22Rv1 (cell line): ENCODE measurements at regions not wholly inside any gene's neighbourhood (a gene's known extent, or its start where the extent isn't known, plus 50 kb on each side); places are given as distances from the start of the nearest gene placed in this dataset.

Source experiments
- H3K27ac ChIP-seq: fragments of 450-650 bp; 2 replicates; pipeline ENCODE4 v1.5.1; 2017
- CTCF ChIP-seq: fragments of 450-650 bp; IDR thresholded peaks from 2 replicates; pipeline ENCODE4 v1.5.1; 2017; ENCODE audit warnings: mild to moderate bottlenecking
- ZFX ChIP-seq: fragments of 450-650 bp; IDR thresholded peaks from 2 replicates; pipeline ENCODE4 v1.6.1; 2017; ENCODE audit warnings: antibody characterized with exemption, borderline replicate concordance

GRCh38 chr16:66161942-66162341, 204.5 kb upstream of the CDH5 start:
- no peak for TF ChIP-seq ZFX
- no peak for TF ChIP-seq CTCF

GRCh38 chr16:66161269-66161668, 205.2 kb upstream of the CDH5 start:
- TF ChIP-seq ZFX: no peak
- no peak for TF ChIP-seq CTCF
- H3K27ac ChIP-seq: no peak overlapping the region

More at GRCh38 chr16:66161942-66162341, 204.5 kb upstream of the CDH5 start:
- no peak overlapping the region for H3K27ac ChIP-seq

GRCh38 chr16:66159987-66160386, 206.5 kb upstream of the CDH5 start:
- H3K27ac ChIP-seq: no peak overlapping the region
- TF ChIP-seq ZFX: no peak
- TF ChIP-seq CTCF: no peak

- no peak overlapping the region for H3K27ac ChIP-seq
- TF ChIP-seq ZFX (no peak), CTCF (no peak)
These were observed 210.0 kb upstream of the CDH5 start for GRCh38 chr16:66156538-66156937.

- TF ChIP-seq CTCF: no peak
- TF ChIP-seq ZFX: no peak
- H3K27ac ChIP-seq: no peak overlapping the region
These were observed 210.6 kb upstream of the CDH5 start for GRCh38 chr16:66155933-66156332.

- H3K27ac ChIP-seq: no peak overlapping the region
- TF ChIP-seq CTCF (no peak), ZFX (no peak)
These were observed 211.7 kb upstream of the CDH5 start for GRCh38 chr16:66154801-66155200.

GRCh38 chr16:66152823-66153393, 213.6 kb upstream of the CDH5 start:
- no peak overlapping the region for H3K27ac ChIP-seq
- TF ChIP-seq ZFX: no peak
- no peak for TF ChIP-seq CTCF
